A549 (cell line): ENCODE measurements at regions not wholly inside any gene's neighbourhood (a gene's known extent, or its start where the extent isn't known, plus 50 kb on each side); places are given as distances from the start of the nearest gene placed in this dataset.

Experiments
- ATAC-seq, 2 experiments: fragments of 200-7000 bp in 1 of 2; fragments of >200 bp in 1 of 2; cut with Nextera tagmentation in 1 of 2; cut with Tn5 transposase in 1 of 2; 3 replicates each; pipeline versions ENCODE4 v1.8.0 to v1.9.1; 2018 to 2020; ENCODE audit warnings: mild to moderate bottlenecking in 1 of 2, moderate library complexity in 1 of 2
- CTCF ChIA-PET: fragments of 300-600 bp; sonication (Branson Sonifier 250); formaldehyde crosslinking; extraction: SDS; loops from one replicate; lab custom pipeline; 2021; ENCODE audit warnings: antibody characterized with exemption, inconsistent platforms; lab: Yijun Ruan, JAX
- POLR2A ChIA-PET: fragments of 350-600 bp; formaldehyde crosslinking; extraction: SDS; loops from one replicate; lab custom pipeline; 2021; ENCODE audit warnings: antibody characterized with exemption, inconsistent platforms; lab: Yijun Ruan, JAX
- DNase-seq, 2 experiments: peaks; one replicate each; pipeline versions ENCODE4 v3.0.0 to v3.0.0-alpha.2; 2011 to 2016; ENCODE audit warnings: low read depth in 1 of 2, low spot score in 1 of 2
- FAIRE-seq: peaks from 2 replicates; lab custom pipeline; 2011; peaks lifted over from hg19 to GRCh38; lab: Jason Lieb, UNC
- H3K27ac ChIP-seq, 2 experiments: fragments of >200 bp; sonication (Bioruptor Twin); formaldehyde crosslinking; 3 replicates each; pipeline ENCODE4 v1.5.1; 2016 to 2017
- H3K4me1 ChIP-seq: fragments of >200 bp; sonication (Bioruptor Twin); formaldehyde crosslinking; 3 replicates; pipeline ENCODE4 v1.6.1; 2016
- H3K4me2 ChIP-seq: fragments of >200 bp; sonication (Bioruptor Twin); formaldehyde crosslinking; 3 replicates; pipeline ENCODE4 v1.6.1; 2016
- H3K4me3 ChIP-seq: fragments of >200 bp; sonication (Bioruptor Twin); formaldehyde crosslinking; 3 replicates; pipeline ENCODE4 v1.5.1; 2016
- H3K9me3 ChIP-seq: fragments of >200 bp; sonication (Bioruptor Twin); formaldehyde crosslinking; 3 replicates; pipeline ENCODE4 v1.6.1; 2016
- ATOH8 ChIP-seq: fragments of 250-450 bp; sonication (Bioruptor Pico); IDR thresholded peaks from 2 replicates; pipeline ENCODE4 v1.5.0; 2020; ENCODE audit warnings: low read depth, mild to moderate bottlenecking, moderate library complexity
- BCL3 ChIP-seq: fragments of >200 bp; sonication (Bioruptor Twin); formaldehyde crosslinking; IDR thresholded peaks from 3 replicates; pipeline ENCODE4 v1.6.1; 2016
- CBX2 ChIP-seq: fragments of 200-600 bp; sonication (generic); IDR thresholded peaks from 2 replicates; pipeline ENCODE4 v1.6.1; 2016; ENCODE audit warnings: low read depth, mild to moderate bottlenecking, borderline replicate concordance
- CHD2 ChIP-seq: fragments of 150-350 bp; IDR thresholded peaks from 2 replicates; pipeline ENCODE4 v1.6.1; 2014; ENCODE audit warnings: low read length; ENCODE audit not compliant: partially characterized antibody
- E2F6 ChIP-seq: IDR thresholded peaks from 2 replicates; pipeline ENCODE4 v1.6.1; 2012; ENCODE audit warnings: low read depth, borderline replicate concordance
- EHF ChIP-seq: fragments of 250-450 bp; sonication (Bioruptor Pico); IDR thresholded peaks from 2 replicates; pipeline ENCODE4 v1.5.0; 2020; ENCODE audit warnings: mild to moderate bottlenecking
- EHMT2 ChIP-seq: fragments of 200-600 bp; sonication (generic); IDR thresholded peaks from 2 replicates; pipeline ENCODE4 v1.6.1; 2016; ENCODE audit warnings: antibody characterized with exemption, low read depth, mild to moderate bottlenecking, moderate library complexity
- ELK1 ChIP-seq: fragments of 150-350 bp; IDR thresholded peaks from 2 replicates; pipeline ENCODE4 v1.6.1; 2014; ENCODE audit warnings: low read depth, mild to moderate bottlenecking, low read length
- FOSL2 ChIP-seq, 2 experiments: fragments of 450-650 bp in 1 of 2; fragments of >200 bp in 1 of 2; sonication (Bioruptor Twin) in 1 of 2; formaldehyde crosslinking; IDR thresholded peaks; 2 replicates each; pipeline versions ENCODE4 v1.5.0 to v1.6.1; 2016 to 2020; ENCODE audit warnings: mild to moderate bottlenecking in 1 of 2, moderate library complexity in 1 of 2
- FOXS1 ChIP-seq: fragments of 250-450 bp; sonication (Bioruptor Pico); IDR thresholded peaks from 2 replicates; pipeline ENCODE4 v1.5.0; 2020; ENCODE audit warnings: mild to moderate bottlenecking, moderate library complexity
- HDAC2 ChIP-seq: fragments of 200-600 bp; sonication (generic); IDR thresholded peaks from 2 replicates; pipeline ENCODE4 v1.6.1; 2016
- HEYL ChIP-seq: fragments of 250-450 bp; sonication (Bioruptor Pico); IDR thresholded peaks from 2 replicates; pipeline ENCODE4 v1.8.0; 2021; ENCODE audit warnings: mild to moderate bottlenecking, moderate library complexity
- HMGXB4 ChIP-seq: fragments of 250-450 bp; sonication (Bioruptor Pico); IDR thresholded peaks from 2 replicates; pipeline ENCODE4 v1.5.0; 2021; ENCODE audit warnings: mild to moderate bottlenecking, moderate library complexity, borderline replicate concordance
- JUN ChIP-seq, 2 experiments: fragments of >200 bp; sonication (Bioruptor Twin); formaldehyde crosslinking; IDR thresholded peaks; 2 replicates in 1 of 2; 3 replicates in 1 of 2; pipeline ENCODE4 v1.6.1; 2016 to 2017
- JUNB ChIP-seq: fragments of >200 bp; sonication (Bioruptor Twin); formaldehyde crosslinking; IDR thresholded peaks from 2 replicates; pipeline ENCODE4 v1.6.1; 2016
- KDM1A ChIP-seq: fragments of 200-600 bp; sonication (generic); IDR thresholded peaks from 2 replicates; pipeline ENCODE4 v1.6.1; 2016; ENCODE audit warnings: low read depth, mild to moderate bottlenecking
- KDM5A ChIP-seq: fragments of 200-600 bp; sonication (generic); IDR thresholded peaks from 2 replicates; pipeline ENCODE4 v1.6.1; 2016; ENCODE audit warnings: antibody characterized with exemption, mild to moderate bottlenecking
- MAZ ChIP-seq: fragments of 150-350 bp; IDR thresholded peaks from 2 replicates; pipeline ENCODE4 v1.6.1; 2014; ENCODE audit warnings: antibody characterized with exemption, low read depth, low read length, borderline replicate concordance
- MYC ChIP-seq: IDR thresholded peaks from 2 replicates; pipeline ENCODE4 v1.6.1; 2012; ENCODE audit warnings: mild to moderate bottlenecking, inconsistent platforms, low read length, improper control_type of control experiment, borderline replicate concordance
- RFX5 ChIP-seq: fragments of 450-650 bp; IDR thresholded peaks from 2 replicates; pipeline ENCODE4 v1.7.1; 2014; ENCODE audit warnings: antibody characterized with exemption, mild to moderate bottlenecking, moderate library complexity
- SREBF2 ChIP-seq: fragments of 450-650 bp; IDR thresholded peaks from 2 replicates; pipeline ENCODE4 v1.6.1; 2014; ENCODE audit warnings: mild to moderate bottlenecking, moderate library complexity
- TP53 ChIP-seq: fragments of 250-450 bp; sonication (Bioruptor Pico); IDR thresholded peaks from 2 replicates; pipeline ENCODE4 v1.5.0; 2021; ENCODE audit warnings: mild to moderate bottlenecking, moderate library complexity
- USF2 ChIP-seq: fragments of 450-650 bp; IDR thresholded peaks from 2 replicates; pipeline ENCODE4 v1.6.1; 2014; ENCODE audit warnings: antibody characterized with exemption
- ZSCAN20 ChIP-seq: fragments of 250-450 bp; sonication (Bioruptor Pico); IDR thresholded peaks from 2 replicates; pipeline ENCODE4 v1.8.0; 2022; ENCODE audit warnings: mild to moderate bottlenecking, moderate library complexity
- WGBS: methylation state at CpG from one replicate; pipeline ENCODE4 v1.1.6; 2017; ENCODE audit errors: missing lambda C conversion rate; 5-methylcytosine and 5-hydroxymethylcytosine counted together

- H3K27ac ChIP-seq: no peak overlapping the region
- POLR2A ChIA-PET: no interaction called here
- 78% methylated on average over 5 of the region's 5 CpGs for WGBS
- no peak for TF ChIP-seq HDAC2
- no peak for TF ChIP-seq KDM5A
- no peak for TF ChIP-seq FOXS1
- no peak overlapping the region for H3K4me3 ChIP-seq
- CTCF ChIA-PET: interaction anchor here (1.2 to 1.4 kb wide), 3 partner anchors 11 to 31 kb away, joined by 3 to 4 read pairs (median 4); no protein-coding TSS in a partner anchor
- FAIRE-seq (no peak), ATAC-seq (no peak), DNase-seq (no peak)
- no peak overlapping the region for H3K4me2 ChIP-seq
- no peaks in the 10 kb centered on the region for H3K4me1 ChIP-seq
- peaks cover 5% of the 10 kb centered on the region; the same call in 1 of the 3 replicates for H3K9me3 ChIP-seq
These were observed 424.7 kb upstream of the NRP1 start for GRCh38 chr10:33759191-33759590.

- H3K4me1 ChIP-seq: no peaks in the 10 kb centered on the region
- DNase-seq (no peak), FAIRE-seq (no peak), ATAC-seq (no peak)
- POLR2A ChIA-PET: no interaction called here
- WGBS: 64% methylated on average over 3 of the region's 3 CpGs
- no peak overlapping the region for H3K27ac ChIP-seq
- CTCF ChIA-PET: interaction anchor here (1.2 kb wide), 1 partner anchor 31 kb away, joined by 3 read pairs; no protein-coding TSS in a partner anchor
- H3K4me3 ChIP-seq: no peak overlapping the region
- no peak overlapping the region for H3K4me2 ChIP-seq
- TF ChIP-seq EHF (no peak), CBX2 (no peak), KDM1A (no peak), FOSL2 (IDR thresholded peaks at IDR 0.05) (no peak), FOSL2 (CRISPR knock-in tag; IDR thresholded peaks at IDR 0.05) (no peak)
- H3K9me3 ChIP-seq: peaks cover 5% of the 10 kb centered on the region; the same call in 1 of the 3 replicates
These were observed 423.8 kb upstream of the NRP1 start for GRCh38 chr10:33758299-33758698.

- Histone ChIP-seq H3K9me3 (no peaks in the 10 kb centered on the region), H3K4me1 (no peaks in the 10 kb centered on the region), H3K4me3 (no peak overlapping the region), H3K27ac (no peak overlapping the region), H3K4me2 (no peak overlapping the region)
- DNase-seq: no peak
- CTCF ChIA-PET: no interaction called here
- POLR2A ChIA-PET: no interaction called here
- ATAC-seq: no peak
- TF ChIP-seq ZSCAN20 (CRISPR knock-in tag) (no peak), JUNB (no peak), MYC (no peak), ELK1 (no peak), JUN (IDR thresholded peaks at IDR 0.05) (no peak), SREBF2 (no peak), FOSL2 (IDR thresholded peaks at IDR 0.05) (no peak), FOSL2 (CRISPR knock-in tag; IDR thresholded peaks at IDR 0.05) (no peak), BCL3 (no peak), EHMT2 (no peak), TP53 (CRISPR knock-in tag) (no peak), RFX5 (no peak), USF2 (no peak), HEYL (CRISPR knock-in tag) (no peak), CHD2 (no peak), HMGXB4 (no peak), MAZ (no peak), ATOH8 (no peak), E2F6 (no peak)
- 88% methylated on average over 4 of the region's 4 CpGs for whole genome bisulfite sequencing
- FAIRE-seq: peak; percentile 32
These were observed 419.6 kb upstream of the NRP1 start for GRCh38 chr10:33754052-33754451.
